Renal cortex interstitium (tissue), 11 donors: ENCODE measurements at regions not wholly inside any gene's neighbourhood (a gene's known extent, or its start where the extent isn't known, plus 50 kb on each side); places are given as distances from the start of the nearest gene placed in this dataset.

Source experiments
- DNase-seq, 11 donors: peaks; one replicate each; pipeline ENCODE4 v3.0.0-alpha.2; 2013; ENCODE audit warnings: low read depth in 9 of 11, low spot score in 4 of 11; ENCODE audit errors: extremely low read depth in 1 of 11

- no peak for DNase-seq
Measured at GRCh38 chr5:40312205-40312604, 367.5 kb upstream of the PTGER4 start.

- no peak for DNase-seq
Measured at GRCh38 chr5:40309851-40310250, 369.9 kb upstream of the PTGER4 start.

- no peak for DNase-seq
Measured at GRCh38 chr5:40308867-40309266, 370.8 kb upstream of the PTGER4 start.

GRCh38 chr5:40307920-40308319 lies 371.8 kb upstream of the PTGER4 start:
- DNase-seq = no peak

- DNase-seq = no peak
Measured at GRCh38 chr5:40306869-40307487, 372.7 kb upstream of the PTGER4 start.

GRCh38 chr5:40292006-40292405 lies 387.7 kb upstream of the PTGER4 start:
- no peak for DNase-seq

- no peak for DNase-seq
Measured at GRCh38 chr5:40291338-40291737, 388.4 kb upstream of the PTGER4 start.

GRCh38 chr5:40288800-40289485 lies 390.8 kb upstream of the PTGER4 start:
- DNase-seq = peak in 10 of 11 donors; percentile 13 to 70 (median 38)

GRCh38 chr5:40284863-40285262 lies 394.9 kb upstream of the PTGER4 start:
- no peak for DNase-seq

GRCh38 chr5:40278881-40279280 lies 400.8 kb upstream of the PTGER4 start:
- no peak for DNase-seq

GRCh38 chr5:40277161-40277906 lies 402.4 kb upstream of the PTGER4 start:
- DNase-seq = no peak

- no peak for DNase-seq
Measured at GRCh38 chr5:40276426-40277102, 403.2 kb upstream of the PTGER4 start.

- DNase-seq = no peak
Measured at GRCh38 chr5:40274568-40274967, 405.1 kb upstream of the PTGER4 start.

- no peak for DNase-seq
Measured at GRCh38 chr5:40273936-40274335, 405.8 kb upstream of the PTGER4 start.

- no peak for DNase-seq
Measured at GRCh38 chr5:40271476-40271875, 408.2 kb upstream of the PTGER4 start.

GRCh38 chr5:40270274-40270845 lies 409.4 kb upstream of the PTGER4 start:
- no peak for DNase-seq

GRCh38 chr5:40268088-40268487 lies 411.6 kb upstream of the PTGER4 start:
- DNase-seq = no peak

GRCh38 chr5:40266952-40267351 lies 412.8 kb upstream of the PTGER4 start:
- no peak for DNase-seq

- no peak for DNase-seq
Measured at GRCh38 chr5:40261984-40262383, 417.7 kb upstream of the PTGER4 start.
